NCI-H1436 (cell line): ENCODE measurements at regions not wholly inside any gene's neighbourhood (a gene's known extent, or its start where the extent isn't known, plus 50 kb on each side); places are given as distances from the start of the nearest gene placed in this dataset.
"Not testable (repeated sequence)": the region's sequence is repeated elsewhere in the genome, so short reads cannot be mapped to it uniquely, and the experiment has no call there.

Experiments
- DNase-seq: peaks from one replicate; lab custom pipeline; 2025; lab: John Stamatoyannopoulos, UW

- no peak for DNase-seq
Observed at GRCh38 chr13:112263152-112263551, 113.0 kb upstream of the SPACA7 start.

- no peak for DNase-seq
Observed at GRCh38 chr13:112267660-112268059, 108.5 kb upstream of the SPACA7 start.

- no peak for DNase-seq
Observed at GRCh38 chr13:112270951-112271350, 105.2 kb upstream of the SPACA7 start.

- DNase-seq = not testable (repeated sequence)
Observed at GRCh38 chr13:112286733-112287132, 89.4 kb upstream of the SPACA7 start.

- DNase-seq = no peak
Observed at GRCh38 chr13:112320303-112320702, 55.9 kb upstream of the SPACA7 start.

GRCh38 chr13:112322557-112322956, 53.6 kb upstream of the SPACA7 start:
- no peak for DNase-seq

- no peak for DNase-seq
Observed at GRCh38 chr13:112324116-112324515, 52.0 kb upstream of the SPACA7 start.

- no peak for DNase-seq
Observed at GRCh38 chr13:112325142-112325808, 50.9 kb upstream of the SPACA7 start.

GRCh38 chr13:112325920-112326645, 50.1 kb upstream of the SPACA7 start:
- DNase-seq = no peak
